ENCODE measurements at regions not wholly inside any gene's neighbourhood (a gene's known extent, or its start where the extent isn't known, plus 50 kb on each side); places are given as distances from the start of the nearest gene placed in this dataset.

GRCh38 chr2:105645938-105646773 is 98.6 kb upstream of the NCK2 start:
- H3K27me3 Mint-ChIP-seq, result peaks cover 2% of the 10 kb centered on the region
- no peak overlapping the region for H3K4me3 Mint-ChIP-seq
- POLR2A ChIA-PET, result no interaction called here
- no peaks in the 10 kb centered on the region for H3K4me1 Mint-ChIP-seq
- H3K27ac Mint-ChIP-seq, result no peak overlapping the region
- CTCF ChIA-PET, result interaction anchor here (0.6 kb wide), 1 partner anchor 268 kb away, joined by 3 read pairs; no protein-coding TSS in a partner anchor
- H3K9me3 Mint-ChIP-seq, result no peaks in the 10 kb centered on the region
- H3K36me3 Mint-ChIP-seq (ENCODE audit: low read depth), result no peaks in the 10 kb centered on the region
- DNase-seq, result no peak

GRCh38 chr2:105645031-105645937 is 99.4 kb upstream of the NCK2 start:
- Mint-ChIP-seq H3K4me1 (no peaks in the 10 kb centered on the region), H3K9me3 (no peaks in the 10 kb centered on the region), H3K36me3 (ENCODE audit: low read depth) (no peaks in the 10 kb centered on the region), H3K27me3 (peaks cover 2% of the 10 kb centered on the region), H3K27ac (no peak overlapping the region), H3K4me3 (no peak overlapping the region)
- ChIA-PET CTCF (no interaction called here), POLR2A (no interaction called here)
- DNase-seq, result no peak

GRCh38 chr2:105644174-105644980 is 100.3 kb upstream of the NCK2 start:
- Mint-ChIP-seq H3K4me1 (no peaks in the 10 kb centered on the region), H3K27ac (no peak overlapping the region), H3K4me3 (no peak overlapping the region), H3K36me3 (ENCODE audit: low read depth) (no peaks in the 10 kb centered on the region), H3K27me3 (peaks cover 2% of the 10 kb centered on the region), H3K9me3 (no peaks in the 10 kb centered on the region)
- no peak for DNase-seq
- POLR2A ChIA-PET, result no interaction called here
- CTCF ChIA-PET, result no interaction called here

GRCh38 chr2:105643405-105644173 is 101.1 kb upstream of the NCK2 start:
- Mint-ChIP-seq H3K36me3 (ENCODE audit: low read depth) (no peaks in the 10 kb centered on the region), H3K4me1 (no peaks in the 10 kb centered on the region), H3K9me3 (no peaks in the 10 kb centered on the region), H3K27ac (no peak overlapping the region), H3K4me3 (no peak overlapping the region), H3K27me3 (peaks cover 2% of the 10 kb centered on the region)
- DNase-seq, result no peak
- CTCF ChIA-PET, result no interaction called here
- POLR2A ChIA-PET, result no interaction called here

GRCh38 chr2:105641389-105641811 is 103.3 kb upstream of the NCK2 start:
- Mint-ChIP-seq H3K4me1 (no peaks in the 10 kb centered on the region), H3K9me3 (no peaks in the 10 kb centered on the region), H3K4me3 (no peak overlapping the region), H3K27ac (no peak overlapping the region), H3K27me3 (no peaks in the 10 kb centered on the region), H3K36me3 (ENCODE audit: low read depth) (no peaks in the 10 kb centered on the region)
- CTCF ChIA-PET, result interaction anchor here (1.0 kb wide), 2 partner anchors 9 to 457 kb away, joined by 3 read pairs; no protein-coding TSS in a partner anchor
- POLR2A ChIA-PET, result no interaction called here
- DNase-seq, result no peak

- H3K9me3 Mint-ChIP-seq, result no peaks in the 10 kb centered on the region
- H3K4me3 Mint-ChIP-seq, result no peak overlapping the region
- no peaks in the 10 kb centered on the region for H3K4me1 Mint-ChIP-seq
- no peaks in the 10 kb centered on the region for H3K27me3 Mint-ChIP-seq
- POLR2A ChIA-PET, result no interaction called here
- no peak for DNase-seq
- no peak overlapping the region for H3K27ac Mint-ChIP-seq
- H3K36me3 Mint-ChIP-seq (ENCODE audit: low read depth), result no peaks in the 10 kb centered on the region
- CTCF ChIA-PET, result no interaction called here
Measured at GRCh38 chr2:105640246-105640645, 104.5 kb upstream of the NCK2 start.

DNA sequence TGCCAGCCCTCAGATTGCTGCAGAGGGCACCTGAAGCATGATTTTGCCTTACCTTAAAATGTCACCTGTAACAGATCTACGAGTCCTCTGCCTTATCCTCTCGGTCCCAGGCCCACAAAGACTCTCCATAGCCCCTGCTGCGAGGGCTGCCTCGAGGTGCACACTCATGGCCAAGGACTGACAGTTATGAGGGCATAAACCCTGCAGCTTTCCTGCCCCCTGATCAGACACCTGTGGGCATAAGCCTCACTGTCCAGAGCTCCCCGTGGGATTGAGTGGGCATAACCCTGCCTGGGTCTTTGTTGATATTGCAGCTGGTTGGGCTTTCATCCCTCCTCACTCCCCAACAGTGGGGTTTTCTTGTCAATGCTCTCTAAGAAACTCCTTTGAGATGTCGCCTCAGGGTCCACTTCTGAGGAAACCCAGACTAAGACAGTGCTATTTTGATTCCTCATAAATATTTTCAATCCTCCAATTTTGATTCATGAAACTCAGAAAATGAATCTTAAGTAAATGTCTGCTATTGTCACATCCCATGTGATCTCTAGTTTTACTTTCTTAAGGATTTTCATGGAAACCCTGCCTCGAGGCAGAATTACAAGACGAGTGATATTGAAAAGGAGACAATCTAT is 108.5 kb upstream of the NCK2 start:
- CTCF ChIA-PET, result no interaction called here
- Mint-ChIP-seq H3K9me3 (no peaks in the 10 kb centered on the region), H3K4me1 (no peaks in the 10 kb centered on the region), H3K27ac (no peak overlapping the region), H3K4me3 (no peak overlapping the region), H3K36me3 (ENCODE audit: low read depth) (no peaks in the 10 kb centered on the region), H3K27me3 (no peaks in the 10 kb centered on the region)
- POLR2A ChIA-PET, result no interaction called here
- no peak for DNase-seq

- Mint-ChIP-seq H3K36me3 (ENCODE audit: low read depth) (no peaks in the 10 kb centered on the region), H3K27me3 (no peaks in the 10 kb centered on the region), H3K9me3 (no peaks in the 10 kb centered on the region), H3K4me3 (no peak overlapping the region), H3K27ac (no peak overlapping the region), H3K4me1 (no peaks in the 10 kb centered on the region)
- POLR2A ChIA-PET, result no interaction called here
- CTCF ChIA-PET, result no interaction called here
- no peak for DNase-seq
Measured at GRCh38 chr2:105635564-105635963, 109.1 kb upstream of the NCK2 start.

GRCh38 chr2:105634198-105634597 is 110.5 kb upstream of the NCK2 start:
- Mint-ChIP-seq H3K4me1 (no peaks in the 10 kb centered on the region), H3K4me3 (no peak overlapping the region), H3K9me3 (no peaks in the 10 kb centered on the region), H3K27ac (no peak overlapping the region), H3K27me3 (no peaks in the 10 kb centered on the region), H3K36me3 (ENCODE audit: low read depth) (no peaks in the 10 kb centered on the region)
- ChIA-PET POLR2A (no interaction called here), CTCF (interaction anchor here (0.8 kb wide), 2 partner anchors 10 to 42 kb away, joined by 3 read pairs; no protein-coding TSS in a partner anchor)
- no peak for DNase-seq

DNA sequence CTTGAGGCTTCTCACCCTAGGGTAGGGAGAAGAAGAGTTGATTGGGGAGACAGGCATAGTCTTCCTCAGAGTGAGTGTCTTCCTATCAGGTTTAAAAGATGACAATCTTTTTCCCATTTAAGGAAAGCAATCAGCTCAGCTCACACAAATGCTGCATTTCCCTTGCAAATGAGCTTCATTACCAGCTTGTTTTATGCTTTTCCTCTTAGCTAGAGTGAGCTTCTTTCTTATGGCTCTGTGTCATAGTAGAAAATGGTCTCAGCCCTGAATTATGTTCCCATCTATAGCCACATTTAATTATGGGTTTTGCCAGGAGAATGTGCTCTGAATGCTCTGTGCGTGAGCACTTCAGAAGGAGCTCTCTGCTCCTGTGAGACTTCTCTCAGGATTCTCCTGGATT is 112.8 kb upstream of the NCK2 start:
- Mint-ChIP-seq H3K36me3 (ENCODE audit: low read depth) (no peaks in the 10 kb centered on the region), H3K27me3 (no peaks in the 10 kb centered on the region), H3K4me1 (no peaks in the 10 kb centered on the region), H3K9me3 (peaks cover 6% of the 10 kb centered on the region), H3K27ac (no peak overlapping the region), H3K4me3 (no peak overlapping the region)
- DNase-seq, result no peak
- ChIA-PET CTCF (interaction anchor here (0.6 kb wide), 1 partner anchor 63 kb away, joined by 3 read pairs; no protein-coding TSS in a partner anchor), POLR2A (interaction anchor here (0.6 kb wide), 1 partner anchor 252 kb away, joined by 3 read pairs; no protein-coding TSS in a partner anchor)

- POLR2A ChIA-PET, result interaction anchor here (0.6 kb wide), 1 partner anchor 253 kb away, joined by 3 read pairs; no protein-coding TSS in a partner anchor
- CTCF ChIA-PET, result interaction anchor here (1.5 kb wide), 1 partner anchor 15 kb away, joined by 4 read pairs; no protein-coding TSS in a partner anchor
- no peaks in the 10 kb centered on the region for H3K36me3 Mint-ChIP-seq (ENCODE audit: low read depth)
- no peak for DNase-seq
- peaks cover 5% of the 10 kb centered on the region for H3K27me3 Mint-ChIP-seq
- peaks cover 6% of the 10 kb centered on the region for H3K9me3 Mint-ChIP-seq
- no peak overlapping the region for H3K27ac Mint-ChIP-seq
- H3K4me1 Mint-ChIP-seq, result no peaks in the 10 kb centered on the region
- H3K4me3 Mint-ChIP-seq, result no peak overlapping the region
Measured at GRCh38 chr2:105631011-105631410, 113.7 kb upstream of the NCK2 start.

- no peak overlapping the region for H3K27ac Mint-ChIP-seq
- H3K4me1 Mint-ChIP-seq, result no peaks in the 10 kb centered on the region
- H3K27me3 Mint-ChIP-seq, result peaks cover 10% of the 10 kb centered on the region
- H3K4me3 Mint-ChIP-seq, result no peak overlapping the region
- H3K36me3 Mint-ChIP-seq (ENCODE audit: low read depth), result no peaks in the 10 kb centered on the region
- CTCF ChIA-PET, result interaction anchor here (0.6 to 1.5 kb wide), 3 partner anchors 14 to 128 kb away, joined by 3 to 4 read pairs (median 4); no protein-coding TSS in a partner anchor
- DNase-seq, result no peak
- peaks cover 6% of the 10 kb centered on the region for H3K9me3 Mint-ChIP-seq
- POLR2A ChIA-PET, result no interaction called here
Measured at GRCh38 chr2:105629634-105630033, 115.1 kb upstream of the NCK2 start.
